Hippocampal formation (tissue), 2 donors: ENCODE measurements at regions not wholly inside any gene's neighbourhood (a gene's known extent, or its start where the extent isn't known, plus 50 kb on each side); places are given as distances from the start of the nearest gene placed in this dataset.
"Not testable (repeated sequence)": the region's sequence is repeated elsewhere in the genome, so short reads cannot be mapped to it uniquely, and the experiment has no call there.

Experiments
- DNase-seq, 2 donors: peaks; one replicate each; lab custom pipeline; 2025; lab: John Stamatoyannopoulos, UW

- not testable (repeated sequence) for DNase-seq
These were observed 128.4 kb downstream of the TNFRSF13B start for GRCh38 chr17:16843511-16843910.

- not testable (repeated sequence) for DNase-seq
These were observed 129.6 kb downstream of the TNFRSF13B start for GRCh38 chr17:16842346-16842745.

- DNase-seq, result not testable (repeated sequence)
These were observed 130.0 kb downstream of the TNFRSF13B start for GRCh38 chr17:16841896-16842295.

- not testable (repeated sequence) for DNase-seq
These were observed 131.7 kb downstream of the TNFRSF13B start for GRCh38 chr17:16840219-16840618.

- DNase-seq, result not testable (repeated sequence)
These were observed 132.4 kb downstream of the TNFRSF13B start for GRCh38 chr17:16839242-16840175.

GRCh38 chr17:16838795-16839194 is 133.1 kb downstream of the TNFRSF13B start:
- not testable (repeated sequence) for DNase-seq

- DNase-seq, result not testable (repeated sequence)
These were observed 133.6 kb downstream of the TNFRSF13B start for GRCh38 chr17:16838287-16838686.

GRCh38 chr17:16837468-16838266 is 134.3 kb downstream of the TNFRSF13B start:
- not testable (repeated sequence) for DNase-seq

GRCh38 chr17:16836315-16836915 is 135.5 kb downstream of the TNFRSF13B start:
- not testable (repeated sequence) for DNase-seq

- DNase-seq, result not testable (repeated sequence)
These were observed 138.4 kb downstream of the TNFRSF13B start for GRCh38 chr17:16833517-16833916.

GRCh38 chr17:16832853-16833252 is 139.1 kb downstream of the TNFRSF13B start:
- not testable (repeated sequence) for DNase-seq

- DNase-seq, result not testable (repeated sequence)
These were observed 139.7 kb downstream of the TNFRSF13B start for GRCh38 chr17:16832206-16832605.

- not testable (repeated sequence) for DNase-seq
These were observed 140.7 kb downstream of the CCDC144A start for GRCh38 chr17:16830770-16831169.

GRCh38 chr17:16830219-16830618 is 140.2 kb downstream of the CCDC144A start:
- not testable (repeated sequence) for DNase-seq
